NCI-H524 (cell line): ENCODE measurements at regions not wholly inside any gene's neighbourhood (a gene's known extent, or its start where the extent isn't known, plus 50 kb on each side); places are given as distances from the start of the nearest gene placed in this dataset.

Experiments used
- DNase-seq, 2 experiments: peaks; one replicate each; lab custom pipeline; 2025; lab: John Stamatoyannopoulos, UW

DNA sequence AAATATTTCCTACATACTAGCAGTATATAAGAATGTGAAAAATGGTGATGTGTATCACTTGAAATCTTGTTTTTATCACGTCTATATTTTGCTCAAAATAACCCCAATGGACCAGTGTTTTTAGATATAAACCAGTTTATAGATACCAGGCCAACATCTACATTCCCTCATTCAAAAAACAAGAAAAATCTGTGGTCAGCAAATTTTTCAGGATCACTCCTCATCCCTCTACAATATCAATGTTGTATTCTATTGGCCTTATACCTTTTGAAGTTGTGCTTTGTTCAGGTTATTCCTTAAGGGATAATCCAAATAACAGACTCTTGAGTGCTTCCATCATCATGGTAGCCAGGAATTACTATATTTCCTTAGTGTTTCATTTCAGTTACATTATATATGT is 332.9 kb upstream of the ARRDC4 start:
- DNase-seq = no peak

DNA sequence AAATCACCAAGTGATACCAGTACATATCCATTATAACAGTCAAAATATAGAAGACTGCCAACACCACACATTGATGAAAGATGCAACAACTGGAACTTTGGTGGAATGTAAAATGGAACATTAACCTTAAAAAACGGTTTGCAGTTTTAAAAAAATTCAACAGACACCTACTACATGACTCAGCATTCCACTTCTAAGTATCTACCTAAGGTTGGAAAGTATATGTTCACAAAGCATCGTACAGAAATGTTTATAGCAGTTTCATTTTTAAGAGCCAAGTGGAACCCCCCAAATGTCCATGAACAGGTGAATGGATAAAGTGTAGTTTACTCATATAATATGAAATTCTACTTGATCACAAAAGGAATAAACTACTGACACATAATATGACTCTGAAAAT is 314.7 kb upstream of the ARRDC4 start:
- no peak for DNase-seq

DNA sequence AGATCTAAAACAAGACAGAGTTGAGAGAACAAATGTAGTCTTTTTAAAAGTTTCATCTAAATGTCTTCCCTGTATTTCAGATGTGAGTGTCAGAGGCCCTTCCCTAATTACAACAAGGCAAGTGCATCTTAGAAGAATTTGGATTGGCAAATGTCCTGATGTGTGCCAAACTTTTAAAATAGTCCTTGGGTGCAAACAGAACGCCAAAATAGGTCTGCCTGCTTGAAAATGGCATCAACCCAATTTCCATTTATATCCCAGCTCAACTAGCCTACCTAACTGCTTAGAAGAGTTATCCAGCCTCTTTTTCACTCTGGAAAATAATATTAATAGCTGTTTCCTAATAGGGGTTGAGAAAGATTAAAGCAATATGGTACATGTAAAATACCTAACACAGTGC is 311.8 kb upstream of the ARRDC4 start:
- no peak for DNase-seq

DNA sequence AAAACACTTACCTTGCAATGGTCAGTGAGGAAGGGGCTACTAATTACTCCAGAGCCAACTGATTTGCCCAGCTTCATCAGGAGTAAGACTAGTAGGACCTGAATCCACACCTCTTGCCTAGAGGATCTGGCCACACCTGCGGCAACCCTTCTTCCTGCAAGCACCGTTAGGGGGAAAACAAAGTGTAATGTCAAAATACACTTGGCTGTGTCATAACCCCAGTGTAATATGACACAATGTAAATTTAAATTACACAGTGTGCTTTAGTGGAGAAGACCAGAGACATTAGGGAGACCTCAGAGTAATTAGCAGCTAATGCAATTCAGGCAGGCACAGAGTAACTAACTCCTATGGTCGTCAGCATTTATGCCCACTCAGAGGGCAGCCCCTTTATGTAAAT is 308.5 kb upstream of the ARRDC4 start:
- DNase-seq = no peak

DNA sequence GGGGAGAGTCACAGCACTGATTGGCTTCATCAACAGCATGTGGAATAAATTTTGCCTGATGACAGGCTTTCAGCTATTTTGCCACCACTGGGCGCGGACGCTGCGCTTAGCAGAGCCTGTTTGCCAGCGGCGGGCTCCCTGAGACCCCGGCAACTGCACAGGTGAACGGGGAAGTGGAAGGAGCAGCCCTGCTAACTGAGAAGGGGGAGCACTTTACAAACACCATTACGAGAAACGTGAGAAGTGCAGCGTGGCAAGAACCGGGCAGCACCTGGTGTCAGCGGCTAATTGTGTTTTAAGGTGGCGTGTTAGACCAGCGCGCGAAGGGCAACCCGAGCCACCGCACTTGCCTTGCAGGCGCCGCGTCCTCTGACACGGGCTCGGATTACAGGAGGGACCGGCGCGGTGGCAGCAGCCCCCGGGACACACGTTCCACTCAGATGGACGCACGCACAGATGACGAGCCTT is 307.8 kb upstream of the ARRDC4 start:
- peak; percentile 41 to 76 for DNase-seq

DNA sequence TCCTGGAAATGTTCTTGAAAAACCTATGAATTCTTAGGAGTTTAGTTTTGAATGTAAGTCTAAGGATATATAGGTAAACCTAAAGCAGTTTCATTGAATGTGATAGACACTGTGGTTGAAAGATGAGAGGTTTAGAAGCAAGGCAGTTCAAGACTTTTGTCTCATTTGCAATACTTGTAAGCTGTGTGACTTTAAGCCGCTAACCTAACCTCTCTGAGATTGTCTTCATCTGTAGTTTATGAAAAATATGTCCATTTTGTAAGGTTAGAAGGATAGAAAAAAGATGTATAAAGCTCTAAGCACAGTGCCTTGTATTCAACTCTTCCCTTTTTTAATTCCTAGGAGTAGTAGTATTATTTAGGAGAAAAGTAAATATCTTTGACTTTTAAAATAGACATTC is 306.6 kb upstream of the ARRDC4 start:
- no peak for DNase-seq

DNA sequence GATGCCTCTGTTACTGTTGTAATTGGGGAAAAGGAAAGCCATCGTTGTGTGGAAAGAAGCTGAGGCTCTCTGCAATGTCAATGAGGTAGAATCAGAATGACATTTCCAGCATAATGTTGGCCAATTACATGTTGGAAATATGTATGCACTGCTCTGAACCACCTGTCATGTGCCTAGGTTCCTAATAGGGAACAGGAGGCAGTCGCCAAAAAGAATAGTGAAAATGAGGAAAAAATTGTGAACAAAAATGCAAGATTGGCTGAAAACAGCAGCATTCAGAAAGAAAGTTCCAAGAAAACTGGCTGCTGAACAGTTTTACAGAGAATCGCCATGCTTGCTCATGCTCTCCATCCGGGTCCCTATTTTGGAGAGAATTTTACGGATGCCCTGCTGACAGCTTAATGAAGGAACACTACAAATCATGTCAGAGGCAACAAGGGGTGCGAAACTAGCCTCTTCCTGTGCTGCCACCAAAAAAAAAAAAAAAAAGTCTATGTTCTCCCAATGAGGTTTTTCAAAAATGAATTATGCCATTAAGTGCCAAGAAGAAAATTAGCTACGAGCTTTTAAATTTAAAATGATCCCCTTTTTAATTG is 305.9 kb upstream of the ARRDC4 start:
- DNase-seq = peak; percentile 39 to 92

DNA sequence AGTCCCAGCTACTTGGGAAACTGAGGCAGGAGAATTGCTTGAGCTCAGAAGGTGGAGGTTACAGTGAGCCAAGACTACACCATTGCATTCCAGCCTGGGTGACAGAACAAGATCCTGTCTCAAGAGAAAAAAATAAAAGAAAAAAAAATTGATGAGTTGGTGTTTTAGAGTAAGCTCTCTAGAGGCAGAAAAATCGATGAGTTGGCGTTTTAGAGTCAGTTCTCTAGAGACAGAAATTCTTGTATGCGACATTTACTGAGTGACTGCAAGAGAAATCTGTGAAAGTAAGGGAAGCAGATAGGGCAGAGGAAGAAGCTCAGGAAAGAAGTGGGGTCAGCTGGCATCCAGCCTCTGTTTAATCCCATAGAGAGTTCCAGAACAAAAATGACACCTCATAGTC is 298.7 kb upstream of the ARRDC4 start:
- no peak for DNase-seq

DNA sequence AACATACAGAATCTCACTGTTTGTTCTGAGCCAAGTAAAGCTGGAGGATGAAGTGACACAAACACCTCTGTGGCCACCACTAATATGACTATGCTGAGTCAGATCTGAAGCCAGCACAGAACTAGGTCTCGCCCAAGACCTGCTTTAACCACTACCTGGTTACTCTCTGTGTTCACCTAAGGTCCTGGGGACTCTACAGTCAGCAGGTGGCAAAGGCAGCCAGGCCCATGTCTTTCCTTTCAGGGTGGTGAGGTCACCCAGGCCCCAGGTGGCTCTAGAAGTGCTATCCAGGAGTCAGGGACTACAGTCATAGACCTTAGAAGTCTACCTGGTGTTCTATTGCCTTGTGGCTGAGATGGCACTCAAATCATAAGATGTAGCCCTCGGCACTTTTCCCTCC is 287.9 kb upstream of the ARRDC4 start:
- no peak for DNase-seq

DNA sequence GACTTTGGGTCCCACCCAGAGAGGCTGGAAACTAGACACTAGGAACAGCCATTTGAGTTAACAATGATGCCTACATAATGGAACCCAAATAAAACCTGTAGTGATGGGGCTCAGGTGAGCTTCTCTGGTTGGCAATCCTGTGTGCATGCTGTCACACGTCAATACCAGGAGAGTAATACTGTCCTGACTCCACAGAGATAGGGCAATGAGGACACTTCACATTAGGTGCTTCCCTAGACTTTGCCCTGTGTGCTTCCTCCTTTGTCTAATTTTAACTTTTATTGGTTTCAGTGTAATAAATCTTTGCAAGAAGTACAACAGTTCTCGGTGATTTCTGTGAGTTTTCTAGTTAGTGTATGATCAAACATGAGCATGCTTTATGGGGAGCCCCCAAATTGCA is 281.8 kb upstream of the ARRDC4 start:
- DNase-seq = no peak

DNA sequence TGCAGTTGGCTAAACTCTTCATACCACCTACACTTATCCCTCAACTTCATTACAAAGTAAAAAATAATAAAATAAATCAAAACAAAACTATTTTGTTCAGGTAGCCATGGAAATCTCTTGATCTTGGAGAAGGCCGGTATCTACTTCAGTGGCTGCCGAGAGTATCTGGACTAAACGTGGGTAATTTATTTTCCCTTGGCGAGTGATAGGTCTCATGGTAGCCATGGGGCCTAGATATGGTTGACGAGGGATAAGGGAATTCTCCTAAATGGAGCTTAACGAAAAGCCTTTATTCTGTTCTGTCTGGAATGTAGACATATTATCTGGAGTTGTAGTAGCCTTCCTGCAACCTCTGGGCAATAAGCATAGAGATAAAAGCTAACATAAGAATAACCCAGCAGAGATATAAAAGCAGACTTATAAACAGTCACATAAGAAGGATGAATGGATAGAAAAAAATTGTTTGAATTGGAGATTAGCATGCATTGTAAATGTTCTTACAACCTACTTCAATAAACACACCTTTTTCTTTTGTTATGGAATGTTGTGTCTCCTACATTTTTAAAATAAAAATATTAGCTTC is 281.3 kb upstream of the ARRDC4 start:
- DNase-seq = no peak

DNA sequence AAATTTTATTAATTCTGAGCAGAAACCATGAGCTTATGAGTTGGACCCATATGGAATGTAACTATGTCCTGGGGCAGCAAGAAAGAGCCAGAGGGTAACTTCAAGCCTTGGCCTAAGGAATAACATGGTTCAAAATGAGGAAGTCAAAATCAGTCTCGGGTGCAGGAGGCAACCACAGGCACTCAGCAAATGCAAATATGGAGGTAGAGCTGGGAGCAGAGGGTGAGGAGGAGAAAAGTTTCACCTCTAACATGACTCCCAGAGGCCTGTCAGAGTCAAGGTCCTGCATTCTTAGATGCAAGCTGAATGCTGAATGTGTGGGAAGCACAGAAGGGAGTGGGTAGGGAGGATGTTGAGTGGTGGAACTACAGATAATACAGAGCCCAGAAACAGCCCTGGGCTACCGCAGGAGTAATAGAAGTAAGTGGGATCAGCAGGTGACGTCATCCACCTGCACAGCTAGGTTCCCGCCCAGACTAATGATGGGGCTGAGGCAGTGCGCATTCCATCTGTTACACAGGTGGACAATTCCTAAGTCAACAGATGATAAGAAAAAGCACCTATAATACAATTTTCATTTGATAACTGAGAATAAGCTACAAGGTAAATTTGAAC is 279.8 kb upstream of the ARRDC4 start:
- DNase-seq = no peak

DNA sequence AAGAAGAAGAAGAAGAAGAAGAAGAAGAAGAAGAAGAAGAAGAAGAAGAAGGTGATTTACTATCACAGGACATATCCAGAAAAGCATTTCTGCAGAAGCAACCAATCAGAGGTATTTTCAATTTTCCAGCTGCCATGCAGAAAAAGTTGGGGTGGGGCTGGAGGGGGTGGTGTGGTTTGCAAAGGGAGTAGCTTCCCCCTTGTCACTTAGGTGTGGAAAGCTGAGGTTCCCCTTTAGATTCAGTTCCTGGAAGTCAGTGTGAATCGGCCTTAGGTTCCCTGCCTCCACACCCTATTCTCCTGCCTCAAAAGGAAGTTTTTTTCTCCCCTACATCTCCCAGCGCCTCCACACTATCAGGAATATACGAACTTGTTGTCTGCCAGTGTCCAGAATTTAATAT is 276.7 kb upstream of the ARRDC4 start:
- no peak for DNase-seq

DNA sequence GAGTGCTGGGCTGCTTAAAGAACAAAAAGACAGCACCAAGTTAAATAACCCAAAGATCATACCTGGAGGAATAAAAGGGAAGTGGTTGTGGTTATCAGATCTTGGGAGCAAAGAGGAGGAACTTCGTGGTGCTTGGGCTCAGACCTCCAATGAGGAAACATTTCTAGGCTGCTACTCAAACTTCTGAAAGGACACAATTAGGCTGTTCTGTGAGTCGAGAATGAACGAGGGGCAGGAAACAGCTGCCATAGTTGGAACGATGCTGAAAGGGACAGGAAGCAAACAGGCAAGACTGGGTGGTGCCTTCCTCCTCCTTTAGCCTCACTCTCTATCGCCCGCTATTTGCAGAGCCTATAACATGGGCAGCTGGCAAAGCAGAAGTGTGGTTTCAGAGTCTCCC is 276.3 kb upstream of the ARRDC4 start:
- DNase-seq = peak in 1 of 2 experiments; percentile 27

DNA sequence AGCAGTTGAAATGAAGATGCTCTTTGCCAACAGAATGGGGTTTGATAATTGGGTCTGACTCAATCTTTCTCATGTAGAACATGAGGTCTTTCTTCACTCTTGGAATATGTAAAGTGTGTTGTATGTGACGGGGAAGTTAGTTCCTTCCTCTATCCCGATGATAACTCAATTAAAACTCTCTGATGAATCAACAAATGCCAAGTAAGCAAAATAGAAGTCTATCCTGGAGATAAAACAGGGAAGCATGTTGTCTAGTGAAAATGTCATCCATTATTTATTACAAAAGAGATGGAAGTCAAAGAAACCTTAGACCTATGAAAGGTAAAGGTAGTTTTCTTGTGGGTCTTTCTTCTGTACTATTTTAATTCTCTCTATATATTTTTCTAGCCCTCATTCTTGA is 274.2 kb upstream of the ARRDC4 start:
- DNase-seq = no peak

DNA sequence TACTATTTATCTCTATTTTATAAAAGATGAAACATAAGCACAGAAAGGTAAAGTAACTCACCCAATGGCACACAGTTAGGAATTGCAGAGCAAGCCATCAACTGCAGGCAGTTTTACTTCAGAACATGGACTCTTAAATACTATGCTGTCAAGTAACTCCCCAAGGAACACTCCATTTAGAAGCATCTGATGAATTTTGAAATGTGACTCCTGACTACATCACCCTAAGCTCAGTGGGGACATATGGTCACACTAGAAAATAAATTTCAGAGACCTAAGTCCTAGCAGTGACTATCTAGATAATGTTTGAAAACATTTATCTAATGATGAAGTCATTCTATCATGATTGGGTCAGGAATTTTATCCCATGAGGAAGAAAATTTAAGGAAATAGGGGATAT is 272.8 kb upstream of the ARRDC4 start:
- peak; percentile 81 to 96 for DNase-seq

DNA sequence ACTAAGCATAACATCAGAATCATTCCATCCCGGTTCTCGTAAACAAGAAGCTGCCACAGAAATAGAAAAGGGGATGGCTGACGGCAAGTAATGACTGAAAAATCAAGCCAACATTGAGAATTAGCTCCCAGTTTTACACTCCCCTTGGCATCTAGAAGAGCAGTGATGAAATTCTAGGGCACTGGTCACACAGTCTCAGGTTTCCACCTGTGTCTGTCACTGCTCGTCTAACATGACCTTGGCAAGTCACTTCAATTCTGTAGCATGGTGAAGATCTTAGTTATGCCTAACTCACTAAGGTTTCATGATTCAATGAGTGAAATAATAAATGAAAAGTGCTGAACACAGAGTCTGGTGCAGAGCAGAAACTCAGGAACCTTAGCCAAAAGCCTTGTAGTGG is 272.3 kb upstream of the ARRDC4 start:
- DNase-seq = no peak

DNA sequence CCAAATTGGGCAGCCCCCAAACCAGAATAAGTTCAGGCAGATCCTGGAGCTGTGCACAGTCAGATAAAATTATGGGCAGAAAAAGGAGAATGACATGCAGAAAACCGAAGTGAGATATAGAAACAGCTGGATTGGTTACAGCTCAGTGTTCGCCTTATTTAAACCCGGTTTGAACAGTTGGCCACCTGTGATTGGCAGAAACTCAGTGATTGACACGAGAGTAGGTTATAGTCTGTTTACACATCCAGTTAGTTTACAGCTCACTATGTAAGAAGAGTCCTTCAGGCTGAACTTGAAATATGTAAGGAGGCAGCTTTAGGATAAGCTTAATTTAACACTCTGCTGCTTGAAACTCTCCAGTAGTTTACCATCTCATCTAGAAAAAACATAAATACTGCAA is 271.6 kb upstream of the ARRDC4 start:
- DNase-seq = no peak

DNA sequence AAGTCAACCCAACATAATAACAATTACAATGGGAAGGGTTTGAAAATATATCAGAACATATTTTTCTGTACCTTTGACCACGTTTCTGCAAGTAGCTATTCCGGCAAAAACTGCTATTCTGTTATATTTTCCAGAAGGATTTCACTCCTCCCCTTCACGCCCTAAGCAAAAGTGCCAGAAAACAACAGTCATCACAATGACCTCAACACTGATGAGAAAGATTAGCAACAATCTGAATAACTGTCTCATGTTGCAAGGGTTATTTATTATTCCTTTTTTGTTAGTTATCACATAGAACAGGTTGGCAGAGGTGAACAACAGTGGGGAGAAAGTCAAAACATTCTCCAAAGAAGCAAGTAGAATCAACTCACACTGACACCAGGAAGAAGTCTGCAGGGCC is 269.4 kb upstream of the ARRDC4 start:
- no peak for DNase-seq

DNA sequence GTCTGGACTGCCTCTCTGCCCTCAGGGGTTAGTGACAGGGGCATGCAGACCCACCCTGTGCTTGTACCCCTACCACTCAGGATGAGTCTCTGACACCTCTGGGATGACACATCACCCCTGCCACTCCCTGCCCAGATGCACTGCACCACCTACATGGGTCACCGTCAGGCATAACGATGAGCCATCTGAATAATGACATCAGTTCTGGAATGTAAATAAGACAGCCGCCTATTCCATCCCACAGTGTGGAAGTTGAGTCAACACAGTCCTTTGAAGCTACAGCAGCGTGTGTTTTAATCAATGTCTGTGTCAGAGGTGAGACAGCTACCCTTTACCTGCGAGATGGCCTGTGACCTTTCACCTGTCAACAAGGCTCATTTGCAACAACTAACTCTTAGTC is 268.7 kb upstream of the ARRDC4 start:
- no peak for DNase-seq

DNA sequence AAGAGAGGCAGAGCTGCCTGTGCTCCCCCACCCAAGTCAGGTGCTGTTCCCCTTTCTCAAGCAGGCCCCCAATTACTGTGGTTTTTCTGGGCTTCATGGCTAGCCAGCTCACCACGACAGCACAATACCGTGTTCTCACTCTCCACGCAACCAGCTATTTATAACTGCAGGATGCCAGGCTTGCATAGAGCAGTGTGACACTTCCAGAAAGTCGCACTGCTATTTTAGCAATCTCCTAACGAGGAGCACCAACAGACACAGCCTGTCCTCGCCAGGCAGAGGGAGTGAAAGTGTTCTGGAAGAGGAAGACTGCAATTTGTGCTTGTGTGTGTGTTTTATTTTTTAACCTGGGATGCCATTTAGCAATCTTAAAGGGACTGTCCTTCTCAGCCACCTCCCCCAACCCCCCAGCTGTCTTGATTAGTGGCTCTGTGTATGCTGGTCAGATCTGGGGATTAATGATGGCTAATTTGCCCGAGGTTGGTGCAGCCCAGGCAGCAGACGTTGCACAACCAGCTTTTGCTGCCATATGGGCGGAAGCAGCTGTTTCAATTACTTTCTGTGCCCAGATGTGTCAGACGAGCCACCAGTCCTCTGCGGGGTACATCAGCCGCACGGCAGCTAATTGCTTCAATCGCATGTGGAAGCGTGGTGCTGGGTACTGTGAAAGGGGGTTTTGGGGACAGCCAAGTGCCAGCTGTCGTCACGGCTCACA is 268.0 kb upstream of the ARRDC4 start:
- DNase-seq = peak; percentile 95 to 99

DNA sequence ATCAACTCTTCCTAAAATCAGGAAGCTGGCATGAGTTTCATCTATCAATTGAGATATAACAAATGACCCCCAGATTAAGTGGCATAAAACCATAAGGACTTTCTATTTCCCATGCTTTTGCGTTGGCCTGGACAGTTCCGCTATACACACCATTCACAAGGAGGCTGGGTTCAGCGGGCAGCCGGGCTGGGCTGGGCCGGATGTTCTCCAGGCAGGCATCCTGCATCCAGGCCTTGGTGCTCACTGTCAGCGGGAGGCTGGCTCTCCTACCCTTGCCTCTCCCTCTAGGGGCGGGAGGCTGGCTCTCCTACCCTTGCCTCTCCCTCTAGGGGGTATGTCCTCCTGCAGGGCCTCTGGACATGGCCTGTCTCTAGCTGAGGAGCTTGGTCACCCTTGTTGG is 266.0 kb upstream of the ARRDC4 start:
- no peak for DNase-seq

DNA sequence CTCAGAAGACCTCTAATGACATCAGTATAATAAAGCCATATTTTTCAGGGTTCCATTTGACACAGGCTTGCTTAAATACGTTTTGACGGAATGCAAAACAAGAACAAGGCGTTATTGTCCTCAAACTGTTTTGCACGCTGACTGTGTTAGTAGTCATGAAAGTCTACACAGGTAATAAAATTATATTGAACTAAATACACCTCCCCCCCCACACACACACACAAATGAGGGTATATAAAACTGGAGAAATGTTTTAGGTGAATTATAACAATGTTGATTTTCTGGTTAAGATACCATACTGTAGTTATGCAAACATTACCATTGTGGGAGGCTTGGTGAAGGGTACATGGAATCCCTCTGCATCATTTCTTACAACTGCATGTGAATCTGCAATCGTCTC is 257.1 kb upstream of the ARRDC4 start:
- no peak for DNase-seq
